ENCODE measurements at regions not wholly inside any gene's neighbourhood (a gene's known extent, or its start where the extent isn't known, plus 50 kb on each side); places are given as distances from the start of the nearest gene placed in this dataset.

- TF ChIP-seq AFF4 (CRISPR knock-in tag; IDR thresholded peaks at IDR 0.05; ENCODE audit: borderline replicate concordance) (no peak), CTCF (IDR thresholded peaks at IDR 0.05) (no peak), MYBL2 (CRISPR knock-in tag; IDR thresholded peaks at IDR 0.05) (no peak), E2F4 (CRISPR knock-in tag; IDR thresholded peaks at IDR 0.05; ENCODE audit: borderline replicate concordance, low read depth) (no peak), GABPB1 (CRISPR knock-in tag; IDR thresholded peaks at IDR 0.05) (no peak), MAX (CRISPR knock-in tag; IDR thresholded peaks at IDR 0.05) (no peak), ZNF263 (CRISPR knock-in tag; IDR thresholded peaks at IDR 0.05; ENCODE audit: low read depth) (no peak), HMGXB4 (CRISPR knock-in tag; IDR thresholded peaks at IDR 0.05) (no peak), ATF2 (CRISPR knock-in tag; IDR thresholded peaks at IDR 0.05; ENCODE audit: borderline replicate concordance, low read depth) (no peak), RELA (CRISPR knock-in tag; IDR thresholded peaks at IDR 0.05; ENCODE audit: borderline replicate concordance) (no peak)
These were observed 206.5 kb upstream of the CDH5 start for GRCh38 chr16:66159987-66160386.

Measured in WTC11 (cell line).